NCI-H2227 (cell line): ENCODE measurements at regions not wholly inside any gene's neighbourhood (a gene's known extent, or its start where the extent isn't known, plus 50 kb on each side); places are given as distances from the start of the nearest gene placed in this dataset.
"Not testable (repeated sequence)": the region's sequence is repeated elsewhere in the genome, so short reads cannot be mapped to it uniquely, and the experiment has no call there.

Experiments
- DNase-seq: peaks from one replicate; lab custom pipeline; 2025; ENCODE audit not compliant: unreplicated experiment; lab: John Stamatoyannopoulos, UW

GRCh38 chr2:239663364-239663924 lies 262.6 kb upstream of the HDAC4 start:
- DNase-seq: no peak

GRCh38 chr2:239662413-239663120 lies 261.7 kb upstream of the HDAC4 start:
- DNase-seq: no peak

GRCh38 chr2:239661334-239662312 lies 260.8 kb upstream of the HDAC4 start:
- DNase-seq: no peak

GRCh38 chr2:239660390-239661230 lies 259.8 kb upstream of the HDAC4 start:
- DNase-seq: no peak

- no peak for DNase-seq
Observed at GRCh38 chr2:239657992-239658391, 257.2 kb upstream of the HDAC4 start.

GRCh38 chr2:239657236-239657635 lies 256.4 kb upstream of the HDAC4 start:
- no peak for DNase-seq

- DNase-seq: no peak
Observed at GRCh38 chr2:239654266-239654665, 253.4 kb upstream of the HDAC4 start.

GRCh38 chr2:239651859-239652258 lies 251.0 kb upstream of the HDAC4 start:
- no peak for DNase-seq

- no peak for DNase-seq
Observed at GRCh38 chr2:239650674-239651073, 249.9 kb upstream of the HDAC4 start.

GRCh38 chr2:239649309-239649708 lies 248.5 kb upstream of the HDAC4 start:
- no peak for DNase-seq

GRCh38 chr2:239648607-239649006 lies 247.8 kb upstream of the HDAC4 start:
- no peak for DNase-seq

GRCh38 chr2:239647052-239647819 lies 246.4 kb upstream of the HDAC4 start:
- no peak for DNase-seq

GRCh38 chr2:239646184-239646583 lies 245.4 kb upstream of the HDAC4 start:
- no peak for DNase-seq

- not testable (repeated sequence) for DNase-seq
Observed at GRCh38 chr2:239644594-239644993, 243.8 kb upstream of the HDAC4 start.

- DNase-seq: no peak
Observed at GRCh38 chr2:239644011-239644410, 243.2 kb upstream of the HDAC4 start.

- no peak for DNase-seq
Observed at GRCh38 chr2:239642406-239643004, 241.7 kb upstream of the HDAC4 start.

- not testable (repeated sequence) for DNase-seq
Observed at GRCh38 chr2:239641904-239642303, 241.1 kb upstream of the HDAC4 start.

- DNase-seq: no peak
Observed at GRCh38 chr2:239640676-239641578, 240.1 kb upstream of the HDAC4 start.

GRCh38 chr2:239640210-239640609 lies 239.4 kb upstream of the HDAC4 start:
- DNase-seq: no peak
